NK-92 (cell line): ENCODE measurements at regions not wholly inside any gene's neighbourhood (a gene's known extent, or its start where the extent isn't known, plus 50 kb on each side); places are given as distances from the start of the nearest gene placed in this dataset.
"Not testable (repeated sequence)": the region's sequence is repeated elsewhere in the genome, so short reads cannot be mapped to it uniquely, and the experiment has no call there.

ENCODE experiments used
- DNase-seq: peaks from one replicate; lab custom pipeline; 2025; ENCODE audit not compliant: unreplicated experiment; lab: John Stamatoyannopoulos, UW

DNA sequence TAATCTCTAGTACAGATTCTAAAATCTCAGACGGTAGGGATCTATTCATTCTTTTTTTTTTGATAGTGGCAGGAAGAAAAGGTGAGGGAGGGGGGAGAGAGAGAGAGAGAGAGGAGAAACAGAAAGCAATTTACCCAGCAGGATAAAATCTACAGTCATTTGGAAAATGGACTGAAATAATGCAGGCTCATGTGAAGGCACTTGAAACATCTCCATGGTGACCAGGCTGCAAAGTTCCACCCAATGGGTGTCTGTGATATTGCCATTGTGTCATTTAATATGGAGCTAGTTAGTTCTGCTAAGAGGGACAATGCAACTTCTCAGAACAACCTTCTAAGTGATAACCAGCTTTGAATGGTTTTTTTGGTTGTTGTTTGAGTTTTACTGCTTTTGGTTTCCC lies 165.2 kb upstream of the RAG2 start:
- no peak for DNase-seq

DNA sequence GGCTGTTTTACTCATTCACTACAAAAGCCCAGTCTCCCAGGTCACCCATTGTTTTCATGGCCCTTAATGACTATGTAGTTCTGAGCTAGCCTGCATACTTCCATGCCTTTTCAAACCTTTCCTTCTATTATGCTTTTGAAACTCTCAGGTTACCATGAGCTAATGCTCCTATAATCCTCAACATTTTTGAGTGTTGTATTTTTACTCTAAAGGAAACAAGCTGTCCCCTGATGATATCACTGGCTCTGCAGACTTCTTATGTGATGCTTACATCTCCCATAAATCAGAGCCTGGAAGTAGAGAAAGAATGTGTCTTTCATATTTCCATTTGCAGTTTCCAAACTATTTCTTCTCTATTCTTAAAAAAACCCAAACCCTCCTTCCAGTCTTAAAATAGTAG lies 159.0 kb upstream of the RAG2 start:
- DNase-seq, result no peak

DNA sequence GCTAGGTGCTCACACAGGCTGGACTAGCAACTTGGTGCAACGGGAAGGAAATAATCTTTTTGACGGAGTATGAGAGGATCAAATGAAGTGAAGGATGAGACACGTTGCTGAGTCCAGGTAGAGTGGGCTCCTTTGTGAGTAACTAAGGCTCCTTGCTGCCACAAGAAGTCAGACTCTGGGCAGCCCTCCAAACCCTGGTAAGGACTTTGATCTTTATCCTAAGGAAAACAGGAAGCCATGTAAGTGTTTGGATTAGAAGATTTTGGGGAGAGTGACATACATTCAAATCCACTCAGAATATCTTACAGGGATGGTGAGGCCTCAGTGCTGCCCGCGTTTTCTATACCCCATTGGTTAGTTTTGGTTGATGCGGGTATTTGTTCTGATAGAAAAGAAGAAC lies 155.9 kb upstream of the RAG2 start:
- DNase-seq, result no peak

DNA sequence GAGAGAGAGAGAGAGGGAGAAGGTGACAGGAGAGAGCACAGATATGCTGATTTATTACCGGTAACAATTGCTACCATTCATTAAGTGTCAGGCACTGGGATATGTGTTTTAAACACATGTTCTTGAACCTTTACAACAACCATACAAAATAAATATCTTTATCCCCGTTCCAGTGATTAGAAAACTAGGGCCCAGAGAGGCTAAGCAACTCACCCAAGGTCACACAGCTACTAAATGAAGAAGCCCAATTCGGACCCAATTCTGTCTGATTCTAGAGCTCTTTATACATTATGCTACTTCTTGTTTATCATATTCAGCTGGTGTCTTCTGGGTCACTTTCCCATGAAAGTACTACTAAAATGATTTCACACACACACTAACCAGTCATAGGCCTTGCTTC lies 154.0 kb upstream of the RAG2 start:
- no peak for DNase-seq

DNA sequence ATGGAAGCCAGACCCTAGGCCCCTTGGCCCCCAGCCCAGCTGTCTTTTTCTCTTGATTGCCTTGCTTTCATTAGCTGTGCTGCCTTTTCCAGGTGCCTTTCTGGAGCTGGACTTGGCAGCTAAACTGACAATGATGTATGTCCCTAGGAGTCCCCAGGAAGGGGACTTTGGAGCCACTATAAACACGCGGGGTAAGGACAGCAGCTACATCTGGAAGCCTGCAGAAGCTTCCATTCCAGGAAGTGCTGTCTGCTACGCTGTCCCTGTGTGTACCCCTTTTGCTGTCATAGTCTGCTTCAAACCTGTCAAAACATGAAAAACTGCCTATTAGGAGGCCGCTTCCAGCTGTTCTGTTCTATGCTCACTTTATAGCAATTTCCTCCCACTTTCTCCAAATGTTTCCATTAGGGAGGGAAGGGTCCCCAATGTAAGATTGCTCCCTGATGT lies 153.3 kb upstream of the RAG2 start:
- no peak for DNase-seq

DNA sequence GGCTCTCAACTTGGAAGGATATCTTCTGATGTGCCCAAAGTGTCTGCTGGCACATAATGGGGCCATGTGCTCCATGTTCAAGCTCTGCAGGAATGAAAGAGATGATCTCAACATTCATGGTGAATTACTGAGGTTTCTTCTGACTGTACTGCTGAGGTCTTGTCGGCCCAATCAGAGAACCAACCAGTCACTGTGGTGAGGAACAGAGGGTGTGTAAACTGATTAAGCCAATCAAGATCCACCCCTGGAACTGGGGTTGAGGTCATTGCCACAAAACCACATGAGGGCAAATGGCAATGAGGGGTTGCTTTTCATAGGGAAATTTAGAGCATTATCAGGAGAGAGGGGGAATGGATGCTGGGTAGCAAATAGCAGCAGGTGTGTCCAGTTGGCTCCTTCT lies 152.3 kb upstream of the RAG2 start:
- DNase-seq, result no peak

DNA sequence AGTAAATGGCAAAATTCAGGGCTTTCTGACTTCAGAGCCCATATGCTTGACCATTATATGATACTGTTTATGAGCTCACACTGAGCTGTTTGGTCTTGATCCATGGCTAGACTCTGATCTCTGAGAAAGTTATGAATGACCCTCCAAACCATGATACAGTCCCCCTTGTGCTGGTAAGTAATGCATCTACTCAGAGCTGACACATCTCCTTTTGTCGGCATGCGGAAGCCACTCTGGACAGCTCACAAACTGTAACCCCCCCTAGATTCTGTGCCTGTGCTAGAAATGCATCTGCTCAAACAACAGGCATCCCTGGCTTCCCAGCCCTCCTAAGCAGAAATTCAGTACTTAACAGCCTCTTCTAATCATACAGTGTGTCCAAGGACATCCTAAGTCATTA lies 150.8 kb upstream of the RAG2 start:
- no peak for DNase-seq

GRCh38 chr11:36746886-36747710 lies 149.1 kb upstream of the RAG2 start:
- DNase-seq, result peak; percentile 23

DNA sequence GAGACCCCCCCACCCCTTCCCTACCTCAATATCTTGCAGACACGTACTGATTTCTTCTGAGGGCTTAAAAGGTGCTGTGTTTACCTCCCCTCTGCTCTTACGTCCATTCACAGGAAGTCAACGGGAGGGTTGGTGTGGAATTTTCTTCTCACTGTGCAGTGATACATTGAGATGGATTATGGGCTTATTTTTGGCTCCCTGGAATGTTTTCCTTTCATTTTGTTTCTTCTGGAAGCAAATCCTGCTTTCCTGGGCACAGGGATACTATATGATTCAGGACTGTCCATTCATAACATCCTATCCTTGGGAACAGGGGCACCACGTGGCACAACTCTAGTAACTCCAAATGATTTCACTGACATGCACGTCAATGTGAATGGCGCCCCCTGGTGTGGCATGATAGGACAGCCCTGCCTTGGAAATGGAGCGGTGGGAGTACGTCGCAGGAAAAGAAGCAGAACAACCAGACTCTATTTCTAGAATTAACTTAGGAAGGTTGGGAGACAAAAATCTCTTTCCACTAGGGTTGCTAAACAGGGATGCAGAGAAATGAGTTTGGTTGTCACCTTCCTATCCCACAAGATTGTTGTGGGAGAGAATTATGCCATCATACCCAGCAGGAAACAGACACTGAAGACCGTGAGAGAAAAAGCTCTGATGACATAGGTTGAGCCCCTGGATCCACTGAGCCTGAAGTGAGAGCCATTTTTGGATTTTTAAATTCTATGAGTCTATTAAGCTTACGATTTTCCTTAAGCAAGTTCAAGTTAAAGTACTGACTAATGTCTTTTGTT lies 146.5 kb upstream of the RAG2 start:
- no peak for DNase-seq

GRCh38 chr11:36743039-36743438 lies 145.0 kb upstream of the RAG2 start:
- no peak for DNase-seq

- no peak for DNase-seq
Observed at GRCh38 chr11:36741515-36741914, 143.5 kb upstream of the RAG2 start.

DNA sequence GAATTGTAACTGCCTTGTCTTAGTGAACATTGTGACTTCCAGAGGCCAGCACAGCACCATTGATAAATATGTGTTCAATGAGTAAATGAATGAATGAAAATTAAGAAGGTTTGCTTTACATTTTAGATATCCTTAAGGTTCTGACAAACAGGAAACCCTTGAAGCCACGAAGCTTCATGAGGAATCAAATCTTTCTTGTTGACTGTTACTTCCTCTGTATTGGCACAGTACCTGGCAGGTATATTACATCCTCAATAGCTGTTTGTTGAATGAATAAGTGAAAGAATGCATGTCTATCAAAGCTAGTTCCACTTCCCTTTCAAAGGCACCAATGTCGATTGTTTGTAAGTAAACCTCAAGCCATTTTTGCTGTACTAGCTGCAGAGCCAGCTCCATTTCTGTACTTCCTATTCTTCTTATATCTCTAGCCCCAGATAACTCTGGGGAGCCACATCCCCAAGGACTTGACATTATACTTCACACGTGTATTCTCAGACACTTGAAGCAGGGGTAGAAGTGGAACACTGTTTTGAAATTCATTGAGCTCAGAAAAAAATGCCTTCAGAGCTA lies 140.3 kb upstream of the RAG2 start:
- DNase-seq, result no peak

DNA sequence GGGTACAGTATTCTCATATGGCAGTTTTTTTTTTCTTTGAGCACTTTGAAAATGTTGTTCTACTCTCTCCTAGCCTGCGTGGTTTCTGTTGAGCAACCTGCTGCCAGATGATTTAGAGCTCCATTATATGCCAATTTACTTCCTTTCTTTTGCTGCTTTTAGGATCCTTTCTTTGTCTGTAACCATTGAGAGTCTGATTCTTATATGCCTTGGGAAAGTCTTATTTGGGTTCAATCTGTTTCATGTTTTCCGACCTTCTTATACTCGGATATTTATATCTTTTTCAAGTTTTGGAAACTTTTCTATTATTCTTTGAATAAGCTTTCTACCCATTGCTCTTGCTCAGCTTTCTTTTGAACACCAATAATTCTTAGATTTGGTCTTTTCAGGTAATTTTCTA lies 138.1 kb upstream of the RAG2 start:
- DNase-seq, result no peak

- not testable (repeated sequence) for DNase-seq
Observed at GRCh38 chr11:36733721-36734120, 135.7 kb upstream of the RAG2 start.

DNA sequence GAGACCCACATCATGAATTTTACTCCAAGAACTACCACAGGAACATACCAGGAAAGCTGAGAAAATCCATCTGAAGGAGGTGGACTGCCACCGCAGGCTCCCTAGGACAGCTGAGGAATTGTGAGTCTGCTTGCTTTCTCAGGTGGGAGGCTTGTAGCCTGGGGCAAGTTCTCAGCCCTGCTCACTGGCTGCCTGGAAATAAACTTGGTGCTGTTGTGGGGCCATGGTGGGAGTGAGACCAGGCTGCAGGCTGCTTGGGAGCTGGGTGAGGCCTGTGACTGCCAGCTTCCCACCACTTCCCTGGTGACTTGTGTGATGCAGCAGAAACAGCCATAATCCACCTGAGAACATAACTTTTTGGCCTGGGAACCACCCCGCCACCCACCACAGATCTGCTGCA lies 132.7 kb upstream of the RAG2 start:
- no peak for DNase-seq

- no peak for DNase-seq
Observed at GRCh38 chr11:36729825-36730224, 131.8 kb upstream of the RAG2 start.

DNA sequence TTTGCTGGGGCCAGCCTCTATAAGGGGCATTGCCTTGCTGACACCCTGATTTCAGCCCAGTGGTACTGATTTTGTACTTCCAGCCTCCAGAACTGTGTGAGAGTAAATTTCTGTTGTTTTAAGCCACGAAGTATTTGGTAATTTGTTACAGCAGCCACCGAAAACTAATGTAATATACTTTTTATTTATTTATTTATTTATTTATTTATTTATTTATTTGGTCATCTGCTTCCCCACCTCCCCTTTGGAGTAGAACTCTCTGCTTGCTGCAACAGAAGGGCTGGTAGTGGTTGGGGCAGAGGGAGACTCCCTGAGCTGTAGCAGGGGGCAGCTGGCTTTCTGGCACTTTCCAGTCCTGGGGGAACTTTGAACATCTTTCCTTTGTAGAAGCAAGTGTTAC lies 128.4 kb upstream of the RAG2 start:
- DNase-seq, result no peak

DNA sequence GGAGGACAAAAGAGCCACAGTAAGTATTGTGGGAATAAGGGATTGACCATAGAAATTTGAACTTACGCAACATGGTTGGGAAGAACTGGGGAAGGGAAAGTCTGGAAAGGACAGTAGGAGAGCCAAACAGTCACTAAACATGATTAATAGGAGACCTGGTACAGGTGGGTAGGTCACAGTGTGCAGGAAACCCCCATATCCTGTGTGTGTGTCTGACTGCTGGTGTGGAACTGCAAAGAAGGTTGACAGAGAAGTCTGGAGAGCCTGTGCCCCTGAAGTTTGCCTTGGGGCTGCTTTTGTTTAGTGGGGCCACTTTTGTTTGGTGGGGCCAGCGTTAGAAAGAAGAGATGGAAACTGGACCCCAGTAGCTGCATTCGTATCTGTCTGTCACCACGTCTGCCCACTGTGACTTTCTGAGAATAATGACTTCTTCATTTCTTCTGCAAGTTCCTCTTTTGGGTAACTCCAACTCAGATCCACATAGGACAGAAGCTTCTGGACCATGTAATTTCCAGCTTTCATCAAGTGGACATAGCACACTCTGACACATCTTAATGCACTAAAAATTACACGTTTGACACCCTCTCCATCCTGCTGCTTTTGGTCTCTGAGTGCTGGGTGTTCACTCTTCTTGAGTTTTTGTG lies 126.8 kb upstream of the RAG2 start:
- DNase-seq, result no peak

DNA sequence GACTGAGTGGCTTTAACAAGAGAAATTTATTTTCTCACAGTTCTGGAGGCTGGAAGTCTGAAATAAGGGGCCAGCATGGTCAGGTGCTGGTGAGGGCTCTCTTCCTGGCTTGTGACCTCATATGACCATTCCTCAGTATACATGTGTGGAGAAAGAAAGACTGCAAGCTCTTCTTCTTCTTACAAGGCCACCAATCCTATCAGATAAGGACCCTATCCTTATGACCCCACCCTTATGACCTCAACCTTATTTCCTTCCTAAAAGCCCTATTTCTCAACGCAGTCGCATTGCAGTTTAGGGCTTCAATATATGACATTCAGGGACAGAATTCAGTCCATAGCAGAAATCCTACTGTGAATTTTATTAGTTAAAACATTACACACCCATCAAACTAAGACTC lies 124.4 kb upstream of the RAG2 start:
- no peak for DNase-seq

DNA sequence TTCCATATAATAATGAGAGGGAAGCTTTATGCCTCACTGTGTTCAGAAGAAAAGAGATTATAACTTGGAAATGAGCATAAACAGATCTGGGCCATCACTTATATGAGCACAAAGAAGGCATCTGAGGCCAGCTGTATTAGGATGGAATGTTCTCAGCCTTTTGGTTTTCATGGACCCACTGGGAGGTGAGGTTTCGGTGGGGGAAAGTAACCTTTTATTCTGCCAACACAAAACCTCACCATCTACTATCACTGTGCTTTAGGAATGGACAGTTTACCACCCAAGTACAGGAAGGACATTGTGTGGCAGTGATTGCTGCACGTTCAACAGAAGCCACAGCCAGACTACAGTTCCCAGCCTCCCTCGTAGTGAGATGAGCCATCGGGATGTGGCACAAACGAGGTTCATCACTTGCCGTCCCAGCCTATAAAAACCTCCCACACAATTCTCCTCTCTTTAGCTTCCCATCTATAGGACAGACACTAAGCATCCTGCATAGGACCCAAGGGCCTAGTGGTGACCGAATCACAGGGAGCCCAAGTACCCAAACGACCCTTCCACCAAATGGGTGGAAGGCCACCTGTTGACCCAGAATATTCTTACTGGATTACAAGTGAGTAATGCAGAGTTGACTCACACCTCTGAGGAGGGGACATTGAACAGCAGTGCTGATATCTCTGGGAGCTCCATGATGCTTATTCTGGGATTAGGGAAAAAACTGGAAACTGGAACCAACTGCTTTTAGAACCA lies 121.5 kb upstream of the RAG2 start:
- DNase-seq, result no peak

- DNase-seq, result no peak
Observed at GRCh38 chr11:36718451-36718850, 120.4 kb upstream of the RAG2 start.
